HPDE6-E6E7 (cell line): ENCODE measurements at regions not wholly inside any gene's neighbourhood (a gene's known extent, or its start where the extent isn't known, plus 50 kb on each side); places are given as distances from the start of the nearest gene placed in this dataset.
A peak's percentile ranks its signal among the peaks of the same experiment; 100 is the strongest.

Experiments used
- DNase-seq: peaks from one replicate; pipeline ENCODE4 v3.0.0; 2011; ENCODE audit warnings: missing footprints; ENCODE audit errors: extremely low spot score

GRCh38 chr7:4612939-4613841 lies 68.9 kb upstream of the FOXK1 start:
- DNase-seq = no peak

GRCh38 chr7:4613846-4614548 lies 68.1 kb upstream of the FOXK1 start:
- no peak for DNase-seq

DNA sequence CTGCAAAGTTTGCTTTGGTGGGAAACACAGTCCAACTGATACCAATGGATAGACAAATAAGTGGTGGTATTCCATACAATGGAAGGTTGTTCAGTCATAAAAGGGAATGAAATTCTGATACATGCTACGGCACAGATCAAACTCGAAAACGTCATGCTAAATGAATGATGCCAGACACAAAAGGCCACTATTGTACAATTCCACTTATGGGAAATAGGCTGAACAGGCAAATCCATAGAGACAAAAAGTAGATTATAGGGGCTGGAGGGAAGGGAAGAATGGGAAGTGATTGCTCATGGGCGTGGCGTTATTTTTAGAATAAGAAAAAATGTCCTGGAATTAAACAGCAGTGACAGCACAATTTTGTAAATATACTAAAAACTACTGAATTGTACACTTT lies 66.0 kb upstream of the FOXK1 start:
- no peak for DNase-seq

DNA sequence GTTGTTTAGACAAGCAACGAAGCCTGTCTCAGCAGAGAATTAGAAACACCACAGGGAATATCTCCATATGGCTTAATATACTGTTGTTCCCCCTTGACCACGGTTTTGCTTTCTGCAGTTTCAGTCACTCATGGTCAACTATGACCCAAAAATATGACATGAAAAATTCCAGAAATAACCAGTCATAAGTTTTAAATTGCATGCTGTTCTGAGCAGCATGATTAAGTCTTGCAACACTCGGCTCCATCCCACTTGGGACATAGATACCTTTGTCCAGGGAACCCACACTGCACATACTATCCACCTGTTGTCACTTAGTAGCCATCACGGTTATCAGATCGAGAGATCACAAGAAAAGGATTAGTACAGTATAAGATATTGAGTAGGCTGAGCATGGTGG lies 60.7 kb upstream of the FOXK1 start:
- no peak for DNase-seq

DNA sequence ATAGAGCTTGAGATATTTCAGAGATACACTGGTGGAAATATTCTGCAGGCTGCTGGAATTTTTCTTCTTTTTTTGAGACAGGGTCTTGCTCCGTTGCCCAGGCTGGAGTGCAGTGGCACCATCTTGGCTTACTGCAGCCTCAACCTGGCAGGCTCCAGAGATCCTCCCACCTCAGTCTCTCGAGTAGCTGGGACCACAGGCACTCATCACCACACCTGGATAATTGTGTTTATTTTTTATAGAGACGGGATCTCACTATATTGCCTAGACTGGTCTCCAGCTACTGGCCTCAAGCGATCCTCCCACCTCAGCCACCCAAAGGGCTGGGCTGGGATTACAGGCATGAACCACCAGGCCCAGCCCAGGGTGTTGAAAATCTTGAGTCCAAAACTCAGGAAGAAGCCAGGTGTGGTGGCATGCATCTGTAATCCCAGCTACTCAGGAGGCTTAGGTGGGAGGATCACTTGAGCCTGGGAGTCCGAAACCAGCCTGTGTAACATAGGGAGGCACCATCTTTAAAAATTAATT lies 55.7 kb upstream of the FOXK1 start:
- DNase-seq = no peak

GRCh38 chr7:4629287-4629895 lies 52.7 kb upstream of the FOXK1 start:
- no peak for DNase-seq

DNA sequence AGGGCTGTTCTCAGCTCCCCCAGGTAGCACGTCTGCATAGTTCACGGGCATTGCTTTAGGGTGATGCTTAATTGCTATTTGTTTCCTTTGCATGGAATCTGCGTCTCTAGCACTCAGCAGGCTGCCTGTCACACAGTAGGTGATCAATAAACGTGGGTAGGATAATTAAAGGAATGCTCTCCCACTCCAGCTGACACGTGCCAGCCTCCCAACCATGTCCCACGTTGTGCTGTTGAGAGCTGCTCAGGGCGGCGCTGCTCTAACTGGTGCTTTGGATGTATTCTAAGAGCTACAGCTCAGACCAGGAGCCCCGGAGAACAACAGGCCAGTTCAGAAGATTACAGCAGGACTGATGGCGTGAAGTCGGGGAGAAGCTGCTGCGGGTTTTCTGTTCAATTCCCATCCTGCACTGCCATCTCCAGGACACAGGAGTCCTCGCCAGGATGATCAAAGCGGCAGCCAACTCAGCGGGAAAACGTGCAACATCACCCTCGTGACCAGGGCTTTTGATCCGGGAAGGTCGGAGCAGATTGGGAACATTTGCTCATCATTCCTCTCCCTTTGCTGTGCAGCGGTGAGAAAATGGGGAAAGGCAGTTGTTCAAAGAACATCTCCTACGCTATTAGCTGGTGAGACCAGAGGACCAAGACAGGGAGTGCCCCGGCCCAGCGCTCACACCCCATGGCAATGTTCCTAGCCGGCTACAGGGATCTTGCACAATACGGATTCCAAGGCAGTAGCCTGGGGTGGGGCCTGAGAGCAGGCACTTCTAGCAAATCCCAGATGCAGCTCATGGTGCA lies 50.5 kb upstream of the FOXK1 start:
- peak; percentile 86 for DNase-seq
